ENCODE measurements at regions not wholly inside any gene's neighbourhood (a gene's known extent, or its start where the extent isn't known, plus 50 kb on each side); places are given as distances from the start of the nearest gene placed in this dataset.

DNA sequence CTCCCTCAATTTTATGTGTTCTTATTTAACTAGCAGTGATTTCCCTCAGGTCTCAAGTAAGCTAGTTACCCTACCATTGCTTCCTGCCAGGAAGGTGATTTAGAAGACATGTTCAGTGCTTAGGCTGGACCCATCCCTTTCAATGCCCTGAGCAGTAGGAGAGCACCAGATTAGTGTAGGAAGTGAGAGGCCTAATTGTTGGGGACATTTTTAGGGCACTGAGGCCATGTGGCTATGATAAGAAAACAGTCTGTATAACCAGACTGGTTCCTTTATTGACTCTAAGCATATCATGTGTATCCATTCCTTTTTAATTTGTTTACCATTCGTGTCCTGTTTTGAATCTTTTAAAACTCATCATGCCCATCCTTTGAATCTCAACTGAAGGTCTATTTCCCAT is 312.3 kb upstream of the PRR16 start:
- TF ChIP-seq, protein P1, sequence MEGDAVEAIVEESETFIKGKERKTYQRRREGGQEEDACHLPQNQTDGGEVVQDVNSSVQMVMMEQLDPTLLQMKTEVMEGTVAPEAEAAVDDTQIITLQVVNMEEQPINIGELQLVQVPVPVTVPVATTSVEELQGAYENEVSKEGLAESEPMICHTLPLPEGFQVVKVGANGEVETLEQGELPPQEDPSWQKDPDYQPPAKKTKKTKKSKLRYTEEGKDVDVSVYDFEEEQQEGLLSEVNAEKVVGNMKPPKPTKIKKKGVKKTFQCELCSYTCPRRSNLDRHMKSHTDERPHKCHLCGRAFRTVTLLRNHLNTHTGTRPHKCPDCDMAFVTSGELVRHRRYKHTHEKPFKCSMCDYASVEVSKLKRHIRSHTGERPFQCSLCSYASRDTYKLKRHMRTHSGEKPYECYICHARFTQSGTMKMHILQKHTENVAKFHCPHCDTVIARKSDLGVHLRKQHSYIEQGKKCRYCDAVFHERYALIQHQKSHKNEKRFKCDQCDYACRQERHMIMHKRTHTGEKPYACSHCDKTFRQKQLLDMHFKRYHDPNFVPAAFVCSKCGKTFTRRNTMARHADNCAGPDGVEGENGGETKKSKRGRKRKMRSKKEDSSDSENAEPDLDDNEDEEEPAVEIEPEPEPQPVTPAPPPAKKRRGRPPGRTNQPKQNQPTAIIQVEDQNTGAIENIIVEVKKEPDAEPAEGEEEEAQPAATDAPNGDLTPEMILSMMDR (IDR thresholded peaks at IDR 0.05), result no peak
- TF ChIP-seq POLR2AphosphoS2 (conservative IDR thresholded peaks at IDR 0.05; ENCODE audit: low read length), result no peak
- no peak for TF ChIP-seq PHF8 (IDR thresholded peaks at IDR 0.05; ENCODE audit: borderline replicate concordance, low read depth)
- TF ChIP-seq REST (IDR thresholded peaks at IDR 0.05), result no peak
- no peak for TF ChIP-seq MAFK (IDR thresholded peaks at IDR 0.05; ENCODE audit: partially characterized antibody)

Data from A549 (cell line).